EH (cell line): ENCODE measurements at regions not wholly inside any gene's neighbourhood (a gene's known extent, or its start where the extent isn't known, plus 50 kb on each side); places are given as distances from the start of the nearest gene placed in this dataset.

ENCODE experiments used
- DNase-seq: peaks from one replicate; pipeline ENCODE4 v3.0.0-alpha.2; 2015; ENCODE audit warnings: low read depth

DNA sequence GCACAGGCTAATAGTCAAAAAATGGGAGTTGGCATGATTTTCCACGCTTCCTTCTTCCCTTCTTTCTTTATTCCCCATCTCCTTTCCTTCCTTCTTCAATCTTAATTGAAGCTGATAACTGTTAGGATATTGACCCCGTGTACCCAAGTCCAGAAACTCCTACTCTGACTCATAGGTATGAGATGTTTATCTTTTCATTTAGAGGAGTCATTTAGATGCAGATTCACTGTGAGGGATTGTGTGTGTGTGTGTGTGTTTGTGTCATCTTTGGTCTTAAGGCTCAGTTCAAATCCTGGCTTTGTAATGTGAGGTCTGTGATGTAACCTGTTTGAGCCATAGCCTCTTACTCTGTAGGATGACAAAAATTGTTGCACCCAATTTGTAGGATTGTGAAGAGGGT lies 332.0 kb upstream of the MAF start:
- DNase-seq: no peak

DNA sequence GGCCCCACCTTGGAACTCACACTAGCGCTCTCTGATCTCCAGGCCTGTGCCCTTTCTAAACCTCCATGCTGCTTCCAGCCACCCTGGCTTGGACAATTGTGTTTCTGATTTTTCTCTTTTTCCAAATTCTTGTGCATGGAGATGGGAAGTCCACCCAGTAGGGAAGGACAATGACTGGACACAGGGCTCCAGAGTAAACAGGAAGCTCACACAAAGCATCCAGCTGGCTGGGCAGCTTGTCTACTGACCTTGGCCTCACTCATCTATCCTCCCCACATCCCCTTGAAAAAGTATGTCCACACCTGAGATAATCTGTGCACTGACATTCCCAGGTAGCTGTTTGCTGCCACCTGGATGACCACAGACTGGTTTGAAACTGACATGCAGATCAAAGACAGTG lies 331.2 kb upstream of the MAF start:
- DNase-seq: no peak

- no peak for DNase-seq
Measured at GRCh38 chr16:79929260-79929965, 328.9 kb upstream of the MAF start.

- no peak for DNase-seq
Measured at GRCh38 chr16:79928142-79928873, 327.8 kb upstream of the MAF start.

DNA sequence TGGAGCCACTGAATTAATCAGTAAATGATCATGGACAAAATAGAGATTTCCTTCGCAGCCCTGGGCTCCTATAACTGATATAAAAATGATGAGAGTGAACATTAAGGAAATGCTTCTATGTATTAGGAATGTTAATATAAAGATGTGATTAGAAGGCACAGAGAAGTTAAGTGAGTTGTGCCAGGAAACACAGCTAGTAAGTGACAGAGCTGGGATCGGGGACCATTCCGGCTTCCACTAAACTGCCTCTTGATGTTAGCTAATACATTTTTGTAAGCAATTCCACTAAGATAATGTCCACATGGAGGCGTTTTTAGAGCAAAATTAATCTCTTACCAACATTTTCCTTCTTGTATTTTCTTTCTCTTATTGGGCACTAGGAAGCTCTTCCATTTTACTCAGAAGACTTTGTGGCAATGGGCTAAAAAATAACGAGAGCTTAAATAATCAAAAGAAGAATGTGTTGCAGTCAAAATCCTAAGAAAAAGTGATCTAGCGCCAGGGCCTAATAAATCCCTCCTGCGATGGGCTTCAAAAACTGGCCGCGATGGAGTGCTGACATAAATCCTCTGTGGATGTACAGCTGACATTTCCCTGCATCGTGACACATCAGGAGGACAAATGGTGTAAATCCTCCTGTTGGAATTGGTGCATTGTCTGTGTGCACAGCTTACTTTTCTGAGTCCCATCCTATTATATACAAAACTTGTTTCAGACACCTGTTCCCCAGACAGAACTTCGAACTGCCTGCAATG lies 326.1 kb upstream of the MAF start:
- no peak for DNase-seq

- no peak for DNase-seq
Measured at GRCh38 chr16:79923431-79923830, 322.9 kb upstream of the MAF start.

DNA sequence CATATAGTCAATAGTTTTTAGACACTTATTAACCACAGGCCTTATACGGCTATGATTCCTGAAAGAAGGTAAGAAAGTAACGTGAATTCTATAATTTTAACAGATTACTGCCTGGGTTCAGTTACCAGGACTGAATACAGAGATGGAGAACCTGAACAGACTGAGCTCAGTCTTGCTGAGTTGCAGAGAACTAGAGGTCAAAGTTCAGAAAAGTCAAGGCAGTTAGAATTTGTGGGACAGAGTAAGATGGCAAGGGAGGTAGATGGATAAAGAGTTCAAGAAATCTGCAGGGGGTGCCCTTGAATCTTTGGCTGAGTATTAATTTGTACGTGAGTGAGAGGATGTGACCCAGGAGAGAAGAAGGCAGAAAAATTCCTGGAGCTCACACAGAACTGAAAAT lies 320.1 kb upstream of the MAF start:
- no peak for DNase-seq

GRCh38 chr16:79918916-79919315 lies 318.4 kb upstream of the MAF start:
- no peak for DNase-seq

GRCh38 chr16:79915761-79916160 lies 315.2 kb upstream of the MAF start:
- DNase-seq: no peak

GRCh38 chr16:79914961-79915720 lies 314.6 kb upstream of the MAF start:
- DNase-seq: no peak

DNA sequence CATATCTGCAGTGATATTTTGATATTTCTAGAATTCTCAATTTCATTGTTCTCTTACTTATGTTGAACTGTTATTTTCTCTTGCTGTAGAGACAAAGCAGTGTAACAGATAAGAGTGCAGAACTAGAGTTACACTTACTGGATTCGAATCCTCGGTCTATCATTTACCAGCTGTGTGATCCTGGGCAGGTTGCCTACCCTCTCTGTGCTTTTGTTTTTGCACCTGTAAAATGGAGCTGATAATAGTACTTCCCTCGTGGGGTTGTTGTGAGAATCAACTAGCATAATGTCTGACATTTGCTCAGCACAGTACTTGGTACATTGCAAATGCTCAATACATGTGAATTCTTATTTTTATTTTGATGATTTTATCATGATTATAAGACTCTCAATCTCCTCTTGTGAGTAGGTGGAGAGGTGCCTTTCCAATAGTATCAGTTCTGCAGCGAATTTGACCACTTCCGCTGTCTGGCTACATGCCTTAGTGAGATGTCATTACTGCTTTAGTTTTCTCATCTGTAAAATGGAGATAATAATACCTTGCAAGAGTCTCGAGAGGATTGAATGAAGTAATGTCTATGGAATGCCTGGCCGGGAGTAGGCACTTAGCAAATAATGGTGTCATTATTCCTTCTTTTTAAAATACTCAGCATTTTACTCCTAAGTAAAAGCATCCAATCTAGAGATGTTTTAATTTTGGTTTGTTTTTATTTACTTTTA lies 312.2 kb upstream of the MAF start:
- DNase-seq: no peak

DNA sequence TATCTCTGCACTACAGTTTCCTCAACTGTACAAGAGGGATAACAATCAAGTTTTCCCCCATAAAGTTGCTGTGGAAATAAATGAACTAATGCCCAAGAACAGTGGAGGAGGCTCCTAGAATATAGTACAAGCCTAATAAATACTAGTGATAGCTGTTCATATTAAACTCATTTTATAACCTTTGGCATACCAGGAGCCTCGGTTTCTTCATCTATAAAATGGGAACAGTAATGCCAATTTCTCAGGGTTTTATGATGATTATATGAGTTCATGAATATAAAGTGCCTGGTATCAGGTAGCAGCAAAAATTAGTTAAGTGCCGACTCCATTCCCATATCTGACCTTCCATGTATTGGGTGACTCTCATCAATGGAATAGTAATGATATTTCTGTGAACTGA lies 311.1 kb upstream of the MAF start:
- no peak for DNase-seq

GRCh38 chr16:79909571-79909970 lies 309.0 kb upstream of the MAF start:
- no peak for DNase-seq

DNA sequence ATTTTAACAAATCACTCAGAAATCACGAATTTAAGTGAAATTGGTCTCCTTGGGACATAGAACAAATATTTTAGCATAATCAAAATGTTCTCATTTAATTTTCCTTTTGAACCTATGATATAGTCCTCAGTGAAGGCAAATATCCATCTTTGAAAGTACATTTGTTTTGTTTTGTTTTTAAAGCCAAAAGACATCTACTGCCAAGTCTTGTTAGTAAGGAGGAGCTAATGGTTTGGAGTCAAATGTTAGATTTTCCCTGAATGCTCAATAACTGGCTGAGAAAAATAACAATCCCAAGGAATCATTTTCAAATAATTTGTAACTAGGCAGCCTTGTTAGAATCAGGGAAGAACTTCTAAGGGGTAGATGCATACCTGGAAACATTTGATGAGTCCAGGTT lies 302.9 kb upstream of the MAF start:
- DNase-seq: no peak

GRCh38 chr16:79902351-79902750 lies 301.8 kb upstream of the MAF start:
- DNase-seq: no peak

DNA sequence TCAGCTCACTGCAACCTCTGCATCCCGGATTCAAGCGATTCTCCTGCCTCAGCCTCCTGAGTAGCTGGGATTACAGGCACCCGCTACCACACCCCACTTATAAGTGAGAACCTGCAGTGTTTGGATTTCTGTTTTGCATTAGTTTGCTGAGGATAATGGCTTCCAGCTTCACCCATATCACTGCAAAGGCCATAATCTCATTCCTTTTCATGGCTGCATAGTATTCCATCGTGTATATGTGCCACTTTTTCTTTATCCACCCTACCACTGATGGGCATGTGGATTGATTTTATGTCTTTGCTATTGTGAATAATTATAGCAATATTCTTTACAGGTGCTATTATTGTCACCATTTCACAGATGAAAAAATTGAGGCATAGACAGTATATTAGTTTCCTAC lies 301.0 kb upstream of the MAF start:
- DNase-seq: no peak

- no peak for DNase-seq
Measured at GRCh38 chr16:79899716-79900115, 299.2 kb upstream of the MAF start.

GRCh38 chr16:79899316-79899715 lies 298.8 kb upstream of the MAF start:
- no peak for DNase-seq

- no peak for DNase-seq
Measured at GRCh38 chr16:79898703-79899102, 298.2 kb upstream of the MAF start.

DNA sequence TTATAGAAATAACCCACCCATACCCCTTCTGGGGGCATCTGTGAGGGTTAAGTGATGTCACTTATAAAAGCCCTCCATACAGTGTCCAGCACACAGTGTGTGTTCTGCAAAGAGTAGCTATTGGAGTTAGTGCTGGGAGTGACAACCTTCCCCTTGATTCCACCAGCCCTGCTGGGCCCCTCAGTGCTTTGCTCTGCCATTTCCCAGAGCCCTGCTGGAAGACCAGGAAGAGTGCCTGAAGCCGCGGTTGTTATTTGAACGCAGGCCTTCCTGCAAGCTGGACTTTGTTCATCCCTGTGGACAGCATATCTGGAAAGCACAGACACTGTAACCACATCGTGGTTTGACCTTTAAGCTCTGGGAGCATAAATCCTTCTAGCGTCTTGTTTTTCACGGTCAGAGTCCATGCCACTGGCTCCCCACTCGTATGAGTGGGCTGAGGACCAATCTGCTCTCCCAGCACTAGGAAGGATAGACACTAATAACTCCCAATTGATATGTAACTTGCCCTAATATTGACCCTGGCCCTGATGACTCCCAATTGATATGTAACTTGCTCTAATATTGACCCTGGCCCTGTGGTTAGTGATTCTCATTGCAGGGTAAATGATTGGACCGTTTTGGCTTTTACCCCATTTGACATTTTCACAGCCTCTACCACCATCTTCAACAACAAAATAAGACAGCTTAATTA lies 297.1 kb upstream of the MAF start:
- no peak for DNase-seq

- DNase-seq: no peak
Measured at GRCh38 chr16:79897104-79897452, 296.5 kb upstream of the MAF start.

- no peak for DNase-seq
Measured at GRCh38 chr16:79895917-79896203, 295.3 kb upstream of the MAF start.
